ENCODE measurements at regions not wholly inside any gene's neighbourhood (a gene's known extent, or its start where the extent isn't known, plus 50 kb on each side); places are given as distances from the start of the nearest gene placed in this dataset.

GRCh38 chr5:18828351-18828750, 1159.6 kb downstream of the CDH18 start:
- TF ChIP-seq CTCF (IDR thresholded peaks at IDR 0.05) (no peak), POLR2AphosphoS5 (IDR thresholded peaks at IDR 0.05) (no peak), POLR2A (IDR thresholded peaks at IDR 0.05) (no peak)
